IMR-90 (cell line): ENCODE measurements at regions not wholly inside any gene's neighbourhood (a gene's known extent, or its start where the extent isn't known, plus 50 kb on each side); places are given as distances from the start of the nearest gene placed in this dataset.

Source experiments
- ATAC-seq: fragments of 200-7000 bp; cut with Tn5 transposase; 2 replicates; pipeline ENCODE4 v1.9.1; 2020; ENCODE audit warnings: low read depth, mild to moderate bottlenecking, moderate library complexity
- BruUV-seq: library from RNA; stranded (reverse); fragments of 400-500 nt; replicated peaks from 2 replicates; lab custom pipeline; 2021; lab: Mats Ljungman, UMichigan
- CTCF ChIA-PET: fragments of 300-600 bp; formaldehyde crosslinking; extraction: SDS; loops from one replicate; lab custom pipeline; 2021; ENCODE audit warnings: antibody characterized with exemption; lab: Yijun Ruan, JAX
- POLR2A ChIA-PET: fragments of 300-600 bp; sonication (Branson Sonifier 250); formaldehyde crosslinking; loops from one replicate; lab custom pipeline; 2022; ENCODE audit warnings: antibody characterized with exemption; ENCODE audit not compliant: unreplicated experiment; lab: Charles Lee
- DNase-seq: peaks from one replicate; pipeline ENCODE4 v3.0.0; 2013
- H2AFZ ChIP-seq: replicated peaks from 2 replicates; pipeline ENCODE3; 2013; ENCODE audit warnings: low read length, mild to moderate bottlenecking; ENCODE audit not compliant: poor library complexity
- H2AK5ac ChIP-seq: 2 replicates; pipeline ENCODE4 v1.6.1; 2013; ENCODE audit warnings: low read depth, low read length, inconsistent platforms
- H2AK9ac ChIP-seq: replicated peaks from 2 replicates; pipeline ENCODE3; 2013; ENCODE audit warnings: mild to moderate bottlenecking, low read depth, low read length, moderate library complexity; ENCODE audit not compliant: poor library complexity
- H2BK120ac ChIP-seq: 2 replicates; pipeline ENCODE4 v1.6.1; 2013; ENCODE audit warnings: low read depth, low read length, inconsistent platforms
- H2BK15ac ChIP-seq: 3 replicates; pipeline ENCODE4 v1.6.1; 2013; ENCODE audit warnings: low read depth, low read length, inconsistent platforms
- H2BK20ac ChIP-seq: 2 replicates; pipeline ENCODE4 v1.6.1; 2013; ENCODE audit warnings: low read depth, mild to moderate bottlenecking, inconsistent platforms, low read length, moderate library complexity
- H2BK5ac ChIP-seq: 2 replicates; pipeline ENCODE4 v1.6.1; 2013; ENCODE audit warnings: mild to moderate bottlenecking, low read depth, low read length, inconsistent platforms; ENCODE audit not compliant: poor library complexity, severe bottlenecking
- H3K14ac ChIP-seq: replicated peaks from 2 replicates; pipeline ENCODE4 v1.6.1; 2013; ENCODE audit warnings: low read depth, low read length, inconsistent platforms
- H3K18ac ChIP-seq: 2 replicates; pipeline ENCODE4 v1.6.1; 2013; ENCODE audit warnings: low read depth, low read length, control low read depth
- H3K23ac ChIP-seq: 2 replicates; pipeline ENCODE4 v1.6.1; 2013; ENCODE audit warnings: low read depth, low read length, inconsistent platforms
- H3K27ac ChIP-seq: 2 replicates; pipeline ENCODE4 v1.5.1; 2013; ENCODE audit warnings: mild to moderate bottlenecking, control low read depth, low read length; ENCODE audit not compliant: insufficient read depth
- H3K27me3 ChIP-seq: 2 replicates; pipeline ENCODE4 v1.6.1; 2013; ENCODE audit warnings: low read length; ENCODE audit not compliant: control insufficient read depth, insufficient read depth
- H3K36me3 ChIP-seq: 2 replicates; pipeline ENCODE4 v1.6.1; 2013; ENCODE audit warnings: low read length, mixed read lengths; ENCODE audit not compliant: control insufficient read depth, insufficient read depth
- H3K4ac ChIP-seq: 2 replicates; pipeline ENCODE4 v1.6.1; 2013; ENCODE audit warnings: low read depth, low read length, inconsistent platforms
- H3K4me1 ChIP-seq: 2 replicates; pipeline ENCODE4 v1.6.1; 2013; ENCODE audit warnings: low read length, mixed read lengths; ENCODE audit not compliant: control insufficient read depth, insufficient read depth
- H3K4me2 ChIP-seq: 2 replicates; pipeline ENCODE4 v1.6.1; 2013; ENCODE audit warnings: low read depth, mild to moderate bottlenecking, control low read depth, low read length, moderate library complexity
- H3K4me3 ChIP-seq: 2 replicates; pipeline ENCODE4 v1.5.1; 2013; ENCODE audit warnings: low read depth, mild to moderate bottlenecking, control low read depth, low read length, moderate library complexity; ENCODE audit not compliant: insufficient read depth
- H3K56ac ChIP-seq: 2 replicates; pipeline ENCODE4 v1.6.1; 2013; ENCODE audit warnings: low read length, inconsistent platforms; ENCODE audit not compliant: insufficient read depth; ENCODE audit errors: extremely low read depth
- H3K79me1 ChIP-seq, 2 experiments: 2 replicates each; pipeline ENCODE4 v1.6.1; 2013; ENCODE audit warnings: low read length in 2 of 2, inconsistent platforms in 1 of 2, low read depth in 1 of 2
- H3K9ac ChIP-seq: 2 replicates; pipeline ENCODE4 v1.6.1; 2013; ENCODE audit warnings: low read depth, low read length, control low read depth
- H3K9me1 ChIP-seq: 2 replicates; pipeline ENCODE4 v1.6.1; 2013; ENCODE audit warnings: low read length, inconsistent platforms; ENCODE audit not compliant: insufficient read depth
- H3K9me3 ChIP-seq: 2 replicates; pipeline ENCODE4 v1.6.1; 2013; ENCODE audit warnings: low read length; ENCODE audit not compliant: control insufficient read depth, insufficient read depth
- H4K20me1 ChIP-seq: 2 replicates; pipeline ENCODE4 v1.6.1; 2013; ENCODE audit warnings: low read length, inconsistent platforms; ENCODE audit not compliant: insufficient read depth
- H4K5ac ChIP-seq: 2 replicates; pipeline ENCODE4 v1.6.1; 2013; ENCODE audit warnings: mild to moderate bottlenecking, low read depth, low read length, control low read depth
- H4K8ac ChIP-seq, 2 experiments: 2 replicates each; pipeline ENCODE4 v1.6.1; 2013; ENCODE audit warnings: low read depth in 2 of 2, low read length in 2 of 2, control low read depth in 1 of 2, inconsistent platforms in 1 of 2
- H4K91ac ChIP-seq: 2 replicates; pipeline ENCODE4 v1.6.1; 2013; ENCODE audit warnings: low read depth, low read length, inconsistent platforms; ENCODE audit not compliant: insufficient read depth
- BHLHE40 ChIP-seq: fragments of 150-350 bp; IDR thresholded peaks from 2 replicates; pipeline ENCODE4 v1.6.1; 2016; ENCODE audit warnings: mild to moderate bottlenecking, low read depth, low read length
- CEBPB ChIP-seq: IDR thresholded peaks from 2 replicates; pipeline ENCODE4 v1.6.1; 2012; ENCODE audit warnings: low read depth, low read length, improper control_type of control experiment
- CHD1 ChIP-seq: IDR thresholded peaks from 2 replicates; pipeline ENCODE4 v1.6.1; 2012; ENCODE audit warnings: low read depth, low read length, improper control_type of control experiment
- FOS ChIP-seq: fragments of 150-350 bp; IDR thresholded peaks from 2 replicates; pipeline ENCODE4 v1.6.1; 2016; ENCODE audit warnings: low read depth, low read length
- MAFK ChIP-seq: IDR thresholded peaks from 2 replicates; pipeline ENCODE4 v1.6.1; 2012; ENCODE audit warnings: low read depth, low read length, improper control_type of control experiment
- MXI1 ChIP-seq: IDR thresholded peaks from 2 replicates; pipeline ENCODE4 v1.6.1; 2012; ENCODE audit warnings: low read depth, mild to moderate bottlenecking, low read length, moderate library complexity, borderline replicate concordance
- NFE2L2 ChIP-seq: fragments of 150-350 bp; IDR thresholded peaks from 2 replicates; pipeline ENCODE4 v1.6.1; 2016; ENCODE audit warnings: low read depth, mild to moderate bottlenecking, low read length
- POLR2A ChIP-seq: IDR thresholded peaks from 2 replicates; pipeline ENCODE4 v1.6.1; 2012; ENCODE audit warnings: mild to moderate bottlenecking, low read depth, low read length
- RCOR1 ChIP-seq: IDR thresholded peaks from 2 replicates; pipeline ENCODE4 v1.6.1; 2012; ENCODE audit warnings: mild to moderate bottlenecking, low read length, improper control_type of control experiment; ENCODE audit not compliant: insufficient replicate concordance
- RFX5 ChIP-seq: IDR thresholded peaks from 2 replicates; pipeline ENCODE4 v1.8.0; 2012; ENCODE audit warnings: low read depth, mild to moderate bottlenecking, low read length, moderate library complexity
- SMC3 ChIP-seq: fragments of 150-350 bp; IDR thresholded peaks from 2 replicates; pipeline ENCODE4 v1.6.1; 2016; ENCODE audit warnings: low read depth, mild to moderate bottlenecking, antibody characterized with exemption, low read length, moderate library complexity
- whole genome bisulfite sequencing, 2 experiments: methylation state at CpG; one replicate each; pipeline versions ENCODE4 v1.1.5 to v1.1.7; 2013; ENCODE audit warnings: missing lambda C conversion rate in 2 of 2; ENCODE audit not compliant: insufficient read length in 1 of 2; ENCODE audit errors: extremely low coverage in 2 of 2; 5-methylcytosine and 5-hydroxymethylcytosine counted together
- dilution Hi-C: fragments of 300-500 bp; cut with HindIII; formaldehyde crosslinking; loops from one replicate; pipeline ENCODE4 v1.14.3; 2018; ENCODE audit warnings: low sequenced_read_pairs; ENCODE audit not compliant: unreplicated experiment
- in situ Hi-C: fragments of 300-500 bp; cut with MboI; formaldehyde crosslinking; loops from 3 replicates; pipeline ENCODE4 v1.14.3; 2019; ENCODE audit warnings: low sequenced_read_pairs, inconsistent platforms, mixed read lengths
- intact Hi-C: fragments of 100-400 bp; cut with micrococcal nuclease; formaldehyde crosslinking; loops from 2 replicates; pipeline ENCODE4 v1.10.0; 2022
- TF ChIP-seq, protein P1 (sequence below): fragments of 150-350 bp; IDR thresholded peaks from 2 replicates; pipeline ENCODE4 v1.6.1; 2017; ENCODE audit warnings: mild to moderate bottlenecking, antibody characterized with exemption, low read length, low read depth
- TF ChIP-seq, protein P2 (sequence below): conservative IDR thresholded peaks from 2 replicates; pipeline ENCODE4 v1.5.1; 2012; ENCODE audit warnings: mild to moderate bottlenecking, low read depth, low read length, improper control_type of control experiment
- TF ChIP-seq, protein P3 (sequence below): fragments of 150-350 bp; IDR thresholded peaks from 2 replicates; pipeline ENCODE4 v1.6.1; 2016; ENCODE audit warnings: low read depth, mild to moderate bottlenecking, low read length, moderate library complexity, borderline replicate concordance

DNA sequence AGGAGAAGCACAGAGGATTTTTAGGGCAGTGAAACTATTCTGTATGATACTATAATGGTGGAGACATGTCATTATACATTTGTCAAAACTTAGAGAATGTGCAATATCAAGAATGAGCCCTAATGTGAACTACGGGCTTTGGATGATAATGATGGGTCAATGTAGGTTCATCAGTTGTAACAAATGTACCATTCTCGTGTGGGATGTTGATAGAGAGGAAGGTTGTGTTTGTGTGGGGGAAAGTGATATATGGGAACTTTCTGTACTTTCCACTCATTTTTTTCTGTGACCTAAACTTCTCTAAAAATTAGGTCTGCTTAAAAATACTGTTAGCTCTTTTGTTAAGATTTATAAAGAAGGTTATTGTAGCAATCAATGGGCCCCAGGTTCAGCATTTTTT lies 138.9 kb downstream of the SPATA31D1 start:
- Histone ChIP-seq H2AFZ (no peak overlapping the region), H3K79me1 (no peaks in the 10 kb centered on the region), H3K4me3 (no peak overlapping the region), H3K36me3 (no peaks in the 10 kb centered on the region), H3K4me2 (no peak overlapping the region), H4K91ac (no peak overlapping the region), H4K20me1 (no peaks in the 10 kb centered on the region), H3K27me3 (no peaks in the 10 kb centered on the region), H3K4me1 (no peaks in the 10 kb centered on the region), H4K5ac (no peak overlapping the region), H2BK5ac (no peak overlapping the region), H2BK15ac (no peak overlapping the region), H2AK5ac (no peak overlapping the region), H3K4ac (no peak overlapping the region), H3K9me3 (no peaks in the 10 kb centered on the region), H3K27ac (no peak overlapping the region), H3K14ac (no peak overlapping the region), H3K23ac (no peak overlapping the region), H3K9me1 (no peaks in the 10 kb centered on the region), H2AK9ac (no peak overlapping the region), H3K9ac (no peak overlapping the region), H3K18ac (no peak overlapping the region), H4K8ac (no peak overlapping the region), H3K56ac (no peak overlapping the region), H2BK20ac (no peak overlapping the region), H2BK120ac (no peak overlapping the region)
- intact Hi-C loops (no loop called here), in situ Hi-C loops (no loop called here), dilution Hi-C loops (no loop called here)
- no TSS peak for BruUV-seq
- DNase-seq (no peak), ATAC-seq (no peak)
- WGBS, 2 experiments: 100% methylated on average over 1 of the region's 2 CpGs; no CpG with 5 or more reads in 1 of the 2 experiments
- ChIA-PET CTCF (no interaction called here), POLR2A (no interaction called here)
- TF ChIP-seq MXI1 (no peak), RFX5 (no peak), MAFK (no peak), SMC3 (no peak), NFE2L2 (no peak), RCOR1 (no peak), CEBPB (no peak), BHLHE40 (no peak), POLR2A (no peak), CHD1 (no peak), FOS (no peak)
- TF ChIP-seq, protein P1, sequence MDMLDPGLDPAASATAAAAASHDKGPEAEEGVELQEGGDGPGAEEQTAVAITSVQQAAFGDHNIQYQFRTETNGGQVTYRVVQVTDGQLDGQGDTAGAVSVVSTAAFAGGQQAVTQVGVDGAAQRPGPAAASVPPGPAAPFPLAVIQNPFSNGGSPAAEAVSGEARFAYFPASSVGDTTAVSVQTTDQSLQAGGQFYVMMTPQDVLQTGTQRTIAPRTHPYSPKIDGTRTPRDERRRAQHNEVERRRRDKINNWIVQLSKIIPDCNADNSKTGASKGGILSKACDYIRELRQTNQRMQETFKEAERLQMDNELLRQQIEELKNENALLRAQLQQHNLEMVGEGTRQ: no peak
- TF ChIP-seq, protein P2, sequence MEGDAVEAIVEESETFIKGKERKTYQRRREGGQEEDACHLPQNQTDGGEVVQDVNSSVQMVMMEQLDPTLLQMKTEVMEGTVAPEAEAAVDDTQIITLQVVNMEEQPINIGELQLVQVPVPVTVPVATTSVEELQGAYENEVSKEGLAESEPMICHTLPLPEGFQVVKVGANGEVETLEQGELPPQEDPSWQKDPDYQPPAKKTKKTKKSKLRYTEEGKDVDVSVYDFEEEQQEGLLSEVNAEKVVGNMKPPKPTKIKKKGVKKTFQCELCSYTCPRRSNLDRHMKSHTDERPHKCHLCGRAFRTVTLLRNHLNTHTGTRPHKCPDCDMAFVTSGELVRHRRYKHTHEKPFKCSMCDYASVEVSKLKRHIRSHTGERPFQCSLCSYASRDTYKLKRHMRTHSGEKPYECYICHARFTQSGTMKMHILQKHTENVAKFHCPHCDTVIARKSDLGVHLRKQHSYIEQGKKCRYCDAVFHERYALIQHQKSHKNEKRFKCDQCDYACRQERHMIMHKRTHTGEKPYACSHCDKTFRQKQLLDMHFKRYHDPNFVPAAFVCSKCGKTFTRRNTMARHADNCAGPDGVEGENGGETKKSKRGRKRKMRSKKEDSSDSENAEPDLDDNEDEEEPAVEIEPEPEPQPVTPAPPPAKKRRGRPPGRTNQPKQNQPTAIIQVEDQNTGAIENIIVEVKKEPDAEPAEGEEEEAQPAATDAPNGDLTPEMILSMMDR: no peak
- TF ChIP-seq, protein P3, sequence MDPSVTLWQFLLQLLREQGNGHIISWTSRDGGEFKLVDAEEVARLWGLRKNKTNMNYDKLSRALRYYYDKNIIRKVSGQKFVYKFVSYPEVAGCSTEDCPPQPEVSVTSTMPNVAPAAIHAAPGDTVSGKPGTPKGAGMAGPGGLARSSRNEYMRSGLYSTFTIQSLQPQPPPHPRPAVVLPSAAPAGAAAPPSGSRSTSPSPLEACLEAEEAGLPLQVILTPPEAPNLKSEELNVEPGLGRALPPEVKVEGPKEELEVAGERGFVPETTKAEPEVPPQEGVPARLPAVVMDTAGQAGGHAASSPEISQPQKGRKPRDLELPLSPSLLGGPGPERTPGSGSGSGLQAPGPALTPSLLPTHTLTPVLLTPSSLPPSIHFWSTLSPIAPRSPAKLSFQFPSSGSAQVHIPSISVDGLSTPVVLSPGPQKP: no peak
